Liver (tissue), 8 donors: ENCODE measurements at regions not wholly inside any gene's neighbourhood (a gene's known extent, or its start where the extent isn't known, plus 50 kb on each side); places are given as distances from the start of the nearest gene placed in this dataset.

Experiments used
- DNase-seq: peaks from one replicate; pipeline ENCODE4 v3.0.0-alpha.2; 2017; ENCODE audit warnings: low spot score
- H3K27ac ChIP-seq, 2 donors: one replicate each; pipeline ENCODE4 v1.7.0; 2013; ENCODE audit warnings: inconsistent platforms in 2 of 2, low read length in 2 of 2, control low read depth in 1 of 2, low read depth in 1 of 2, mild to moderate bottlenecking in 1 of 2
- H3K27me3 ChIP-seq, 4 donors: one replicate each; pipeline versions ENCODE4 v1.6.1 to v1.7.0; 2013; ENCODE audit warnings: low read length in 3 of 4, inconsistent platforms in 1 of 4, mild to moderate bottlenecking in 1 of 4, moderate library complexity in 1 of 4; ENCODE audit not compliant: control insufficient read depth in 4 of 4, insufficient read depth in 4 of 4
- H3K36me3 ChIP-seq, 4 donors: one replicate each; pipeline versions ENCODE4 v1.6.1 to v1.7.0; 2013; ENCODE audit warnings: low read length in 3 of 4, mild to moderate bottlenecking in 3 of 4, low read depth in 1 of 4, moderate library complexity in 1 of 4; ENCODE audit not compliant: control insufficient read depth in 4 of 4, insufficient read depth in 3 of 4
- H3K4me1 ChIP-seq, 4 donors: one replicate each; pipeline versions ENCODE4 v1.6.1 to v1.7.0; 2013; ENCODE audit warnings: low read length in 3 of 4, mild to moderate bottlenecking in 3 of 4, moderate library complexity in 1 of 4; ENCODE audit not compliant: control insufficient read depth in 4 of 4, insufficient read depth in 4 of 4
- H3K4me3 ChIP-seq, 3 donors: one replicate each; pipeline versions ENCODE4 v1.6.1 to v1.7.0; 2013; ENCODE audit warnings: low read length in 3 of 3, control low read depth in 1 of 3, low read depth in 1 of 3, mild to moderate bottlenecking in 1 of 3
- H3K9ac ChIP-seq, 2 donors: one replicate each; pipeline ENCODE4 v1.7.0; 2013; ENCODE audit warnings: low read length in 2 of 2, mild to moderate bottlenecking in 2 of 2, moderate library complexity in 2 of 2, control low read depth in 1 of 2, low read depth in 1 of 2
- H3K9me3 ChIP-seq, 4 donors: one replicate each; pipeline versions ENCODE4 v1.6.1 to v1.7.0; 2013; ENCODE audit warnings: low read length in 3 of 4; ENCODE audit not compliant: control insufficient read depth in 4 of 4
- EGR1 ChIP-seq, 2 donors: IDR thresholded peaks; 2 replicates each; pipeline ENCODE4 v1.6.1; 2016 to 2018; ENCODE audit warnings: antibody characterized with exemption in 2 of 2, low read depth in 2 of 2
- FOXA1 ChIP-seq: IDR thresholded peaks from 2 replicates; pipeline ENCODE4 v1.6.1; 2016; ENCODE audit warnings: antibody characterized with exemption
- FOXA2 ChIP-seq: IDR thresholded peaks from 2 replicates; pipeline ENCODE4 v1.6.1; 2016; ENCODE audit warnings: antibody characterized with exemption
- GABPA ChIP-seq, 2 donors: IDR thresholded peaks in 1 of 2; conservative IDR thresholded peaks in 1 of 2; 2 replicates each; pipeline ENCODE4 v1.6.1; 2016; ENCODE audit warnings: antibody characterized with exemption in 2 of 2, mild to moderate bottlenecking in 1 of 2, moderate library complexity in 1 of 2
- HNF4A ChIP-seq, 2 donors: conservative IDR thresholded peaks; 2 replicates each; pipeline ENCODE4 v1.6.1; 2016; ENCODE audit warnings: antibody characterized with exemption in 2 of 2, mild to moderate bottlenecking in 2 of 2
- HNF4G ChIP-seq: IDR thresholded peaks from 2 replicates; pipeline ENCODE4 v1.6.1; 2016; ENCODE audit warnings: antibody characterized with exemption
- JUND ChIP-seq, 2 donors: IDR thresholded peaks; 2 replicates each; pipeline ENCODE4 v1.6.1; 2016; ENCODE audit warnings: antibody characterized with exemption in 2 of 2
- NR2F2 ChIP-seq: IDR thresholded peaks from 2 replicates; pipeline ENCODE4 v1.6.1; 2016; ENCODE audit warnings: antibody characterized with exemption
- RAD21 ChIP-seq, 2 donors: IDR thresholded peaks; 2 replicates each; pipeline ENCODE4 v1.6.1; 2016; ENCODE audit warnings: antibody characterized with exemption in 2 of 2, mild to moderate bottlenecking in 2 of 2
- RXRA ChIP-seq, 2 donors: IDR thresholded peaks; 2 replicates each; pipeline ENCODE4 v1.6.1; 2017 to 2018; ENCODE audit warnings: antibody characterized with exemption in 2 of 2, mild to moderate bottlenecking in 1 of 2
- SP1 ChIP-seq: IDR thresholded peaks from 2 replicates; pipeline ENCODE4 v1.6.1; 2018; ENCODE audit warnings: antibody characterized with exemption, mild to moderate bottlenecking
- TAF1 ChIP-seq: conservative IDR thresholded peaks from 2 replicates; pipeline ENCODE4 v1.6.1; 2016; ENCODE audit warnings: antibody characterized with exemption, mild to moderate bottlenecking
- YY1 ChIP-seq: IDR thresholded peaks from 2 replicates; pipeline ENCODE4 v1.6.1; 2016; ENCODE audit warnings: antibody characterized with exemption, mild to moderate bottlenecking
- WGBS: extraction: QIAGEN DNeasy Blood & Tissue Kit; methylation state at CpG from one replicate; pipeline ENCODE4 v1.1.7; 2013; 5-methylcytosine and 5-hydroxymethylcytosine counted together
- TF ChIP-seq, protein P1 (sequence below): fragments of 150-350 bp; IDR thresholded peaks from 2 replicates; pipeline ENCODE4 v1.5.1; 2017; ENCODE audit warnings: improper control_type of control experiment, low read depth, low read length; ENCODE audit not compliant: missing input control
- TF ChIP-seq, protein P2 (sequence below): IDR thresholded peaks from 2 replicates; pipeline ENCODE4 v1.6.1; 2016; ENCODE audit warnings: antibody characterized with exemption, mild to moderate bottlenecking
- TF ChIP-seq, protein P3 (sequence below): IDR thresholded peaks from 2 replicates; pipeline ENCODE4 v1.6.1; 2016; ENCODE audit warnings: antibody characterized with exemption
- TF ChIP-seq, protein P4 (sequence below): IDR thresholded peaks from 2 replicates; pipeline ENCODE4 v1.6.1; 2016; ENCODE audit warnings: antibody characterized with exemption
- TF ChIP-seq, protein P5 (sequence below): IDR thresholded peaks from 2 replicates; pipeline ENCODE4 v1.6.1; 2016; ENCODE audit warnings: antibody characterized with exemption
- donor health status: healthy.
- donor health status: healthy.
- donor health status: healthy.
- donor health status: healthy.
- donor health status: healthy.

DNA sequence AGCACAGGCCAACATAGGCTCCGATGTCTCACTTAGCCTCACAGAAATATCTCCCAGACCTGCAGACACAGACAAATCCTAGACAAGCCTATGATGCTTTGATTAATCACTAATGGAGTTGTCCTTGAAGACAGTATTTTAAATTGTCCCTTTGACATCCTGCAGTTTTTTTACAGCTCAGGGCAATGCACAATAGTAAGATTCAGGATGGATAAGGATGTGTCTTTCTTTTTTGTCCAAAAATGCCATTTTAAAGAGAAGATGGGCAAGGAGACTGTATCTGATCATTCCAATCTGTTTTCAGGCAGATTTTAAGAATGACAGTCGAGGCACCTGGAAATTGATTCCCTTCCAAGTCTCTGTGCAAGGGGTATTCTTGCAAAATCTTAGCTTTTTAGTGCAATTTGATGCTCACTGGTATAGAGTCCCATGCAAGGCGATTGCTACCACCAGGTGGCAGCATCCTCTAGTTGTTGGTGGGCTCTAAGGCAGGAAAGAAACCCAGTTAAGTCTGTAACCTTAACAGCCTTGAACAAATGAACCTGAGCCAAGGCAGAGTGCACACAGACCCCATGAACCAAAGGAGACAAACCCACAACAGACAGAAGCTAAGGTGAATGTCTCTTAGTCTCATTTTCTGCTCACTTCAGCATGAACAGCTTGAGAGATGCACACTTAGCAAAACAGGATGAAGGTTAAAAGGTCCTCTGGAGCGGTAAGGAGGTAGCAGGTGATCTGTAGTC lies 51.2 kb upstream of the MINAR1 start:
- H3K27me3 ChIP-seq, result no peaks in the 10 kb centered on the region
- H3K9me3 ChIP-seq, result no peaks in the 10 kb centered on the region
- 47% methylated on average over 4 of the region's 4 CpGs for WGBS
- TF ChIP-seq, protein P1, sequence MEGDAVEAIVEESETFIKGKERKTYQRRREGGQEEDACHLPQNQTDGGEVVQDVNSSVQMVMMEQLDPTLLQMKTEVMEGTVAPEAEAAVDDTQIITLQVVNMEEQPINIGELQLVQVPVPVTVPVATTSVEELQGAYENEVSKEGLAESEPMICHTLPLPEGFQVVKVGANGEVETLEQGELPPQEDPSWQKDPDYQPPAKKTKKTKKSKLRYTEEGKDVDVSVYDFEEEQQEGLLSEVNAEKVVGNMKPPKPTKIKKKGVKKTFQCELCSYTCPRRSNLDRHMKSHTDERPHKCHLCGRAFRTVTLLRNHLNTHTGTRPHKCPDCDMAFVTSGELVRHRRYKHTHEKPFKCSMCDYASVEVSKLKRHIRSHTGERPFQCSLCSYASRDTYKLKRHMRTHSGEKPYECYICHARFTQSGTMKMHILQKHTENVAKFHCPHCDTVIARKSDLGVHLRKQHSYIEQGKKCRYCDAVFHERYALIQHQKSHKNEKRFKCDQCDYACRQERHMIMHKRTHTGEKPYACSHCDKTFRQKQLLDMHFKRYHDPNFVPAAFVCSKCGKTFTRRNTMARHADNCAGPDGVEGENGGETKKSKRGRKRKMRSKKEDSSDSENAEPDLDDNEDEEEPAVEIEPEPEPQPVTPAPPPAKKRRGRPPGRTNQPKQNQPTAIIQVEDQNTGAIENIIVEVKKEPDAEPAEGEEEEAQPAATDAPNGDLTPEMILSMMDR, result peak; percentile 84
- TF ChIP-seq RAD21 (IDR thresholded peaks at IDR 0.05) (peak; percentile 93 to 97), TAF1 (no peak)
- TF ChIP-seq, protein P2, sequence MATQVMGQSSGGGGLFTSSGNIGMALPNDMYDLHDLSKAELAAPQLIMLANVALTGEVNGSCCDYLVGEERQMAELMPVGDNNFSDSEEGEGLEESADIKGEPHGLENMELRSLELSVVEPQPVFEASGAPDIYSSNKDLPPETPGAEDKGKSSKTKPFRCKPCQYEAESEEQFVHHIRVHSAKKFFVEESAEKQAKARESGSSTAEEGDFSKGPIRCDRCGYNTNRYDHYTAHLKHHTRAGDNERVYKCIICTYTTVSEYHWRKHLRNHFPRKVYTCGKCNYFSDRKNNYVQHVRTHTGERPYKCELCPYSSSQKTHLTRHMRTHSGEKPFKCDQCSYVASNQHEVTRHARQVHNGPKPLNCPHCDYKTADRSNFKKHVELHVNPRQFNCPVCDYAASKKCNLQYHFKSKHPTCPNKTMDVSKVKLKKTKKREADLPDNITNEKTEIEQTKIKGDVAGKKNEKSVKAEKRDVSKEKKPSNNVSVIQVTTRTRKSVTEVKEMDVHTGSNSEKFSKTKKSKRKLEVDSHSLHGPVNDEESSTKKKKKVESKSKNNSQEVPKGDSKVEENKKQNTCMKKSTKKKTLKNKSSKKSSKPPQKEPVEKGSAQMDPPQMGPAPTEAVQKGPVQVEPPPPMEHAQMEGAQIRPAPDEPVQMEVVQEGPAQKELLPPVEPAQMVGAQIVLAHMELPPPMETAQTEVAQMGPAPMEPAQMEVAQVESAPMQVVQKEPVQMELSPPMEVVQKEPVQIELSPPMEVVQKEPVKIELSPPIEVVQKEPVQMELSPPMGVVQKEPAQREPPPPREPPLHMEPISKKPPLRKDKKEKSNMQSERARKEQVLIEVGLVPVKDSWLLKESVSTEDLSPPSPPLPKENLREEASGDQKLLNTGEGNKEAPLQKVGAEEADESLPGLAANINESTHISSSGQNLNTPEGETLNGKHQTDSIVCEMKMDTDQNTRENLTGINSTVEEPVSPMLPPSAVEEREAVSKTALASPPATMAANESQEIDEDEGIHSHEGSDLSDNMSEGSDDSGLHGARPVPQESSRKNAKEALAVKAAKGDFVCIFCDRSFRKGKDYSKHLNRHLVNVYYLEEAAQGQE, result no peak
- peak; percentile 80 for DNase-seq
- no peak overlapping the region for H3K4me3 ChIP-seq
- H3K27ac ChIP-seq, result no peak overlapping the region
- H3K9ac ChIP-seq, result no peak overlapping the region
- H3K4me1 ChIP-seq, result peaks cover 0 to 4% (median 0%) of the 10 kb centered on the region in 4 donors
- H3K36me3 ChIP-seq, result no peaks in the 10 kb centered on the region

DNA sequence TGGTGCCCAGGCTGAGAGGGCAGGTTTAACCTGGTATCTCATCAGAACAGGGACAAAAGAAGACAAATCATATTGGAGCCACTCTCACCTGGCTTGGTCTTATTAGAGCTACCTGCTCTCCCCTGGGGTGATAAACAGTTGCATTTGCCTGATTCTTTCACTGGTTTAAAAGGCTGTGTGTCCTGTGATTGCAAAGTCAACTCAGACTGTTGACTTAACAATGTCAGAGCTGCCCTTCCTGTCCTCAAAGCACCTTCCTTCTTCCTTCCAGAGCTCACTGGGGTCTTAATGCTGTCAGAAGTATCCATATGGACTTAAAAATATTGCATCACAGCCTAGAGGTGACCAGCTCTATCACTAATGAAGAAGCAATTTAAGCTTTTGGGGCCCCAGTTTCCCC lies 50.5 kb upstream of the MINAR1 start:
- TF ChIP-seq, protein P1, result no peak
- TF ChIP-seq HNF4A (conservative IDR thresholded peaks at IDR 0.05), result no peak
- TF ChIP-seq FOXA1, result no peak
- TF ChIP-seq, protein P3, sequence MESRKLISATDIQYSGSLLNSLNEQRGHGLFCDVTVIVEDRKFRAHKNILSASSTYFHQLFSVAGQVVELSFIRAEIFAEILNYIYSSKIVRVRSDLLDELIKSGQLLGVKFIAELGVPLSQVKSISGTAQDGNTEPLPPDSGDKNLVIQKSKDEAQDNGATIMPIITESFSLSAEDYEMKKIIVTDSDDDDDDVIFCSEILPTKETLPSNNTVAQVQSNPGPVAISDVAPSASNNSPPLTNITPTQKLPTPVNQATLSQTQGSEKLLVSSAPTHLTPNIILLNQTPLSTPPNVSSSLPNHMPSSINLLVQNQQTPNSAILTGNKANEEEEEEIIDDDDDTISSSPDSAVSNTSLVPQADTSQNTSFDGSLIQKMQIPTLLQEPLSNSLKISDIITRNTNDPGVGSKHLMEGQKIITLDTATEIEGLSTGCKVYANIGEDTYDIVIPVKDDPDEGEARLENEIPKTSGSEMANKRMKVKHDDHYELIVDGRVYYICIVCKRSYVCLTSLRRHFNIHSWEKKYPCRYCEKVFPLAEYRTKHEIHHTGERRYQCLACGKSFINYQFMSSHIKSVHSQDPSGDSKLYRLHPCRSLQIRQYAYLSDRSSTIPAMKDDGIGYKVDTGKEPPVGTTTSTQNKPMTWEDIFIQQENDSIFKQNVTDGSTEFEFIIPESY, result no peak
- TF ChIP-seq NR2F2, result no peak
- TF ChIP-seq TAF1, result no peak
- TF ChIP-seq, protein P4, sequence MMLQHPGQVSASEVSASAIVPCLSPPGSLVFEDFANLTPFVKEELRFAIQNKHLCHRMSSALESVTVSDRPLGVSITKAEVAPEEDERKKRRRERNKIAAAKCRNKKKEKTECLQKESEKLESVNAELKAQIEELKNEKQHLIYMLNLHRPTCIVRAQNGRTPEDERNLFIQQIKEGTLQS, result no peak
- no peak for TF ChIP-seq GABPA (IDR thresholded peaks at IDR 0.05 in 1 of 2, conservative IDR thresholded peaks at IDR 0.05 in 1 of 2)
- no peak for TF ChIP-seq YY1
- TF ChIP-seq RXRA (IDR thresholded peaks at IDR 0.05), result no peak
- no peak for TF ChIP-seq HNF4G
- no peak for TF ChIP-seq FOXA2
- no peak for TF ChIP-seq RAD21 (IDR thresholded peaks at IDR 0.05)
- no peak for TF ChIP-seq EGR1 (IDR thresholded peaks at IDR 0.05; ENCODE audit: low read depth in 2 of 2)
- TF ChIP-seq, protein P5, sequence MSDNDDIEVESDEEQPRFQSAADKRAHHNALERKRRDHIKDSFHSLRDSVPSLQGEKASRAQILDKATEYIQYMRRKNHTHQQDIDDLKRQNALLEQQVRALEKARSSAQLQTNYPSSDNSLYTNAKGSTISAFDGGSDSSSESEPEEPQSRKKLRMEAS, result no peak
- no peak for TF ChIP-seq JUND (IDR thresholded peaks at IDR 0.05)
- TF ChIP-seq, protein P2, result no peak
- TF ChIP-seq SP1, result no peak
- Histone ChIP-seq H3K9me3 (no peaks in the 10 kb centered on the region), H3K4me1 (peaks cover 0 to 4% (median 0%) of the 10 kb centered on the region in 4 donors), H3K27me3 (no peaks in the 10 kb centered on the region), H3K4me3 (no peak overlapping the region), H3K27ac (no peak overlapping the region), H3K9ac (no peak overlapping the region), H3K36me3 (no peaks in the 10 kb centered on the region)
- DNase-seq, result no peak
